HCT116 (cell line): ENCODE measurements at regions not wholly inside any gene's neighbourhood (a gene's known extent, or its start where the extent isn't known, plus 50 kb on each side); places are given as distances from the start of the nearest gene placed in this dataset.

Source experiments
- ATAC-seq: fragments of 200-7000 bp; cut with Tn5 transposase; 2 replicates; pipeline ENCODE4 v1.9.1; 2020; ENCODE audit warnings: mild to moderate bottlenecking, moderate library complexity
- BruUV-seq: library from RNA; stranded (reverse); fragments of 400-500 nt; replicated peaks from 2 replicates; lab custom pipeline; 2021; lab: Mats Ljungman, UMichigan
- CTCF ChIA-PET: fragments of 300-600 bp; sonication (Branson Sonifier 250); formaldehyde crosslinking; loops from one replicate; lab custom pipeline; 2021; ENCODE audit warnings: antibody characterized with exemption; lab: Charles Lee
- POLR2A ChIA-PET: fragments of 300-600, 350-600 bp; sonication (Branson Sonifier 250); formaldehyde crosslinking; loops from one replicate; lab custom pipeline; 2021; ENCODE audit warnings: antibody characterized with exemption; lab: Charles Lee
- RAD21 ChIA-PET, 2 experiments: fragments of 300-600 bp; sonication (Branson Sonifier 250); formaldehyde crosslinking; loops; one replicate each; lab custom pipeline; 2023; ENCODE audit warnings: low total read pairs in 2 of 2; ENCODE audit not compliant: uncharacterized antibody in 2 of 2, unreplicated experiment in 2 of 2, low non-redundant PET in 1 of 2; lab: Charles Lee
- DNase-seq: peaks from one replicate; pipeline ENCODE4 v3.0.0-alpha.2; 2010; ENCODE audit warnings: low read depth, low spot score
- H2AFZ ChIP-seq: fragments of 200-600 bp; shearing (Covaris generic), sonication (generic); 2 replicates; pipeline ENCODE4 v1.6.1; 2017; ENCODE audit warnings: low read depth, mixed run types, mixed read lengths, antibody characterized with exemption, low read length; ENCODE audit not compliant: poor library complexity, severe bottlenecking
- H3K27ac ChIP-seq: 2 replicates; pipeline ENCODE4 v1.5.1; 2012; ENCODE audit warnings: low read depth, low read length
- H3K27me3 ChIP-seq: fragments of 200-600 bp; sonication (generic); 2 replicates; pipeline ENCODE4 v1.6.1; 2016; ENCODE audit warnings: mixed run types, low read length, mixed read lengths; ENCODE audit not compliant: insufficient read depth
- H3K36me3 ChIP-seq, 2 experiments: fragments of 200-500 bp in 1 of 2; fragments of 200-600 bp in 1 of 2; sonication (Bioruptor generic) in 1 of 2; sonication (generic) in 1 of 2; 2 replicates each; pipeline versions ENCODE4 v1.5.1 to v1.6.1; 2014 to 2016; ENCODE audit warnings: low read length in 2 of 2, inconsistent platforms in 1 of 2, mixed read lengths in 1 of 2, mixed run types in 1 of 2; ENCODE audit not compliant: insufficient read depth in 2 of 2, control insufficient read depth in 1 of 2
- H3K4me1 ChIP-seq, 2 experiments: fragments of 200-600 bp in 1 of 2; sonication (generic) in 1 of 2; 2 replicates each; pipeline versions ENCODE4 v1.5.1 to v1.6.1; 2012 to 2017; ENCODE audit warnings: low read length in 2 of 2, inconsistent platforms in 1 of 2, mild to moderate bottlenecking in 1 of 2, mixed read lengths in 1 of 2, mixed run types in 1 of 2, moderate library complexity in 1 of 2; ENCODE audit not compliant: insufficient read depth in 2 of 2, control insufficient read depth in 1 of 2
- H3K4me2 ChIP-seq: fragments of 200-600 bp; sonication (generic); 2 replicates; pipeline ENCODE4 v1.6.1; 2017; ENCODE audit warnings: mixed run types, low read length, mixed read lengths
- H3K4me3 ChIP-seq, 2 experiments: fragments of 200-600 bp in 1 of 2; sonication (generic) in 1 of 2; replicated peaks in 1 of 2; 2 replicates each; pipeline ENCODE4 v1.5.1; 2011 to 2016; ENCODE audit warnings: low read length in 2 of 2, control low read depth in 1 of 2, low read depth in 1 of 2, mild to moderate bottlenecking in 1 of 2, mixed read lengths in 1 of 2, mixed run types in 1 of 2
- H3K79me2 ChIP-seq: fragments of 200-600 bp; sonication (generic); 2 replicates; pipeline ENCODE4 v1.6.1; 2017; ENCODE audit warnings: mild to moderate bottlenecking, mixed run types, low read length, moderate library complexity, mixed read lengths; ENCODE audit not compliant: insufficient read depth
- H3K9ac ChIP-seq: fragments of 200-600 bp; sonication (generic); 2 replicates; pipeline ENCODE4 v1.6.1; 2016; ENCODE audit warnings: low read length, mixed read lengths
- H3K9me2 ChIP-seq: fragments of 200-600 bp; sonication (generic), shearing (Covaris generic); 2 replicates; pipeline ENCODE4 v1.6.1; 2017; ENCODE audit warnings: mixed run types, mild to moderate bottlenecking, moderate library complexity; ENCODE audit not compliant: insufficient read depth
- H3K9me3 ChIP-seq, 2 experiments: fragments of 200-500 bp in 1 of 2; fragments of 200-600 bp in 1 of 2; sonication (Bioruptor generic) in 1 of 2; sonication (generic) in 1 of 2; 2 replicates each; pipeline ENCODE4 v1.6.1; 2014 to 2017; ENCODE audit warnings: low read length in 2 of 2, mixed read lengths in 2 of 2, inconsistent platforms in 1 of 2, low read depth in 1 of 2, mild to moderate bottlenecking in 1 of 2, mixed run types in 1 of 2, moderate library complexity in 1 of 2; ENCODE audit not compliant: control insufficient read depth in 1 of 2, insufficient read depth in 1 of 2
- H4K20me1 ChIP-seq: fragments of 200-600 bp; sonication (generic), shearing (Covaris generic); 2 replicates; pipeline ENCODE4 v1.6.1; 2017; ENCODE audit warnings: mixed run types, mild to moderate bottlenecking, moderate library complexity; ENCODE audit not compliant: insufficient read depth
- ELF1 ChIP-seq: IDR thresholded peaks from 2 replicates; pipeline ENCODE4 v1.6.1; 2012; ENCODE audit warnings: low read depth, borderline replicate concordance
- POLR2A ChIP-seq: IDR thresholded peaks from 2 replicates; pipeline ENCODE4 v1.7.0; 2011; ENCODE audit warnings: borderline replicate concordance; ENCODE audit not compliant: insufficient read depth, insufficient read length; ENCODE audit errors: extremely low read depth
- POLR2AphosphoS5 ChIP-seq: IDR thresholded peaks from 2 replicates; pipeline ENCODE4 v1.6.1; 2011; ENCODE audit warnings: mild to moderate bottlenecking, low read depth, low read length, moderate library complexity
- RAD21 ChIP-seq: IDR thresholded peaks from 2 replicates; pipeline ENCODE4 v1.6.1; 2012; ENCODE audit warnings: low read depth, mild to moderate bottlenecking
- REST ChIP-seq: IDR thresholded peaks from 2 replicates; pipeline ENCODE4 v1.6.1; 2012; ENCODE audit warnings: low read depth
- SP1 ChIP-seq: IDR thresholded peaks from 2 replicates; pipeline ENCODE4 v1.6.1; 2012; ENCODE audit warnings: low read depth
- YY1 ChIP-seq: IDR thresholded peaks from 2 replicates; pipeline ENCODE4 v1.6.1; 2011; ENCODE audit warnings: low read length, low read depth, moderate library complexity, mild to moderate bottlenecking; ENCODE audit not compliant: insufficient replicate concordance; ENCODE audit errors: extremely low read depth
- ZFX ChIP-seq: fragments of 450-650 bp; IDR thresholded peaks from 2 replicates; pipeline ENCODE4 v1.6.1; 2017
- intact Hi-C: fragments of 100-400 bp; cut with micrococcal nuclease; formaldehyde crosslinking; loops from 2 replicates; pipeline ENCODE4 v1.10.0; 2022

- no peak overlapping the region for H3K9ac ChIP-seq
- no peaks in the 10 kb centered on the region for H3K9me2 ChIP-seq
- intact Hi-C loops, result no loop called here
- no peaks in the 10 kb centered on the region for H3K79me2 ChIP-seq
- RAD21 ChIA-PET, result no interaction called here
- CTCF ChIA-PET, result no interaction called here
- no peak overlapping the region for H3K4me3 ChIP-seq
- H3K27me3 ChIP-seq, result peaks cover 8% of the 10 kb centered on the region; the same call in 1 of the 2 replicates
- H4K20me1 ChIP-seq, result no peaks in the 10 kb centered on the region
- TF ChIP-seq POLR2A (no peak), REST (no peak), ZFX (no peak), ELF1 (no peak)
- no TSS peak for BruUV-seq
- no peaks in the 10 kb centered on the region for H3K9me3 ChIP-seq
- no peak overlapping the region for H2AFZ ChIP-seq
- no peaks in the 10 kb centered on the region for H3K36me3 ChIP-seq
- H3K4me2 ChIP-seq, result no peak overlapping the region
- no peak overlapping the region for H3K27ac ChIP-seq
- ATAC-seq (no peak), DNase-seq (no peak)
- H3K4me1 ChIP-seq, result no peaks in the 10 kb centered on the region
- POLR2A ChIA-PET, result no interaction called here
These were observed 467.5 kb downstream of the DTWD2 start for GRCh38 chr5:118520771-118521415.

- no peaks in the 10 kb centered on the region for H3K9me3 ChIP-seq
- H3K4me3 ChIP-seq, result no peak overlapping the region
- no peak overlapping the region for H3K27ac ChIP-seq
- H3K9me2 ChIP-seq, result no peaks in the 10 kb centered on the region
- ATAC-seq (no peak), DNase-seq (no peak)
- intact Hi-C loops, result no loop called here
- H3K9ac ChIP-seq, result no peak overlapping the region
- ChIA-PET POLR2A (no interaction called here), CTCF (no interaction called here), RAD21 (no interaction called here)
- H4K20me1 ChIP-seq, result no peaks in the 10 kb centered on the region
- no peak overlapping the region for H2AFZ ChIP-seq
- H3K4me2 ChIP-seq, result no peak overlapping the region
- BruUV-seq, result no TSS peak
- H3K27me3 ChIP-seq, result peaks cover 3% of the 10 kb centered on the region; the same call in 1 of the 2 replicates
- no peaks in the 10 kb centered on the region for H3K4me1 ChIP-seq
- H3K36me3 ChIP-seq, result no peaks in the 10 kb centered on the region
- TF ChIP-seq REST, result no peak
- no peak for TF ChIP-seq YY1
- no peak for TF ChIP-seq POLR2AphosphoS5
- no peak for TF ChIP-seq ZFX
- no peak for TF ChIP-seq SP1
- TF ChIP-seq ELF1, result no peak
- no peak for TF ChIP-seq RAD21
- no peaks in the 10 kb centered on the region for H3K79me2 ChIP-seq
These were observed 468.9 kb downstream of the DTWD2 start for GRCh38 chr5:118519466-118519865.
